ENCODE measurements at regions not wholly inside any gene's neighbourhood (a gene's known extent, or its start where the extent isn't known, plus 50 kb on each side); places are given as distances from the start of the nearest gene placed in this dataset.

DNA sequence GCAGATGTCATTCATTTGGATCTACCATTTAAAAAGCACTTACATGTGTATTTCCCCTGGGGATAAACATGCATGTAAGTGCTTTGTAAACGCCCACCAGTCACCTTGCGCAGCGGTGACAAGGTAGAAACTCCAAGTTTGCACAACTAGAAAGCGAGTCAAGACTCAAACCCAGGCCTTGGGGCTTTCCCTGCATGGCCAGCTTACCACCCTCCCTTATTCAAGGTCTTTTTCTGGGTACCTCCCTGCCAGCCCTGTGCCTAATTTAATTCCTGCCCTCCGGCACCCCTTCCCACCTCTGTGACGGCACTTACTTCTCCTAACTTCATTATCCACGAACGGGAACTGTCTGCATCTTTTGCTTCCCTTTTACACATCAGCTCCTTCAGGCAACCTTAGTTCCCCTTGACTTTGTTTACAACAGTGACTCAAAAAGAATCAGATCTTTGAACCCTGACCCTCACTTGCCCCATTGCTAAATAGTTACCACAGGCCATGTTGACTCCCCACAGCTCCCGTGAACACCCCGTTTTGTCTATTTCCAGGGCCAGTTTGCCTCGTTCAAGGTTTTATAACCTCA lies 138.3 kb upstream of the ETS2 start:
- TF ChIP-seq, protein P1, sequence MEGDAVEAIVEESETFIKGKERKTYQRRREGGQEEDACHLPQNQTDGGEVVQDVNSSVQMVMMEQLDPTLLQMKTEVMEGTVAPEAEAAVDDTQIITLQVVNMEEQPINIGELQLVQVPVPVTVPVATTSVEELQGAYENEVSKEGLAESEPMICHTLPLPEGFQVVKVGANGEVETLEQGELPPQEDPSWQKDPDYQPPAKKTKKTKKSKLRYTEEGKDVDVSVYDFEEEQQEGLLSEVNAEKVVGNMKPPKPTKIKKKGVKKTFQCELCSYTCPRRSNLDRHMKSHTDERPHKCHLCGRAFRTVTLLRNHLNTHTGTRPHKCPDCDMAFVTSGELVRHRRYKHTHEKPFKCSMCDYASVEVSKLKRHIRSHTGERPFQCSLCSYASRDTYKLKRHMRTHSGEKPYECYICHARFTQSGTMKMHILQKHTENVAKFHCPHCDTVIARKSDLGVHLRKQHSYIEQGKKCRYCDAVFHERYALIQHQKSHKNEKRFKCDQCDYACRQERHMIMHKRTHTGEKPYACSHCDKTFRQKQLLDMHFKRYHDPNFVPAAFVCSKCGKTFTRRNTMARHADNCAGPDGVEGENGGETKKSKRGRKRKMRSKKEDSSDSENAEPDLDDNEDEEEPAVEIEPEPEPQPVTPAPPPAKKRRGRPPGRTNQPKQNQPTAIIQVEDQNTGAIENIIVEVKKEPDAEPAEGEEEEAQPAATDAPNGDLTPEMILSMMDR (conservative IDR thresholded peaks at IDR 0.05) = no peak
- TF ChIP-seq ZFX (IDR thresholded peaks at IDR 0.05) = no peak
